ENCODE measurements at regions not wholly inside any gene's neighbourhood (a gene's known extent, or its start where the extent isn't known, plus 50 kb on each side); places are given as distances from the start of the nearest gene placed in this dataset.

DNA sequence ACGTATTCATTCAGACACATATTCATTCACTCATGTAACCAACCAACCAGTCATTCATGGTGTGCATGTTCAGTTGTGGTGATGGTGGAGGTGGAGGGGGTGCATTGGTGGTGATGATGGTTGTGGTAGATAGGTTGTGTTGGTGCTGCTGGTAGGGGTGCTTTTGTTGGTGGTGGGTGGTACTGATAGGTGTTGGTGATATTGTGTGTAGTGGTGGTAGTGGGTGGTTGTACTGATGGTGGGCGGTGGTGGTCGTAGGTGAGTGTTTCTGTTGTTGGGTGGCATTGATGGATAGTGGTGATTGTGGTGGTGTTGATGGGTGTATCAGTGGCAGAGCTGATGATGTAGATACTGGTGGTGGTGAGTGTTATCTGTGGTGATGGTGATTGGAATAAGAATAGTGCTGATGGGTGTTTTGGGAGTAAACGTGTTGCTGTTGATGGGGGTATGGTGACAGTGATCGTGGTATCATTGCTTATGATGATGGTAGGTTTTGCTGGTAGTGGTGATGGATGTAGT lies 59.8 kb upstream of the SHB start (continued):
- no peak for TF ChIP-seq CHD7 (IDR thresholded peaks at IDR 0.05; ENCODE audit: insufficient replicate concordance, low read length)

Measured in H1 (cell line).